Endothelial cell (in vitro differentiated cells): ENCODE measurements at regions not wholly inside any gene's neighbourhood (a gene's known extent, or its start where the extent isn't known, plus 50 kb on each side); places are given as distances from the start of the nearest gene placed in this dataset.
A peak's percentile ranks its signal among the peaks of the same experiment; 100 is the strongest.

Experiments
- DNase-seq: peaks from one replicate; pipeline ENCODE4 v3.0.0; 2021; ENCODE audit warnings: low spot score
- H3K27ac Mint-ChIP-seq: one replicate; pipeline ENCODE4 v1.8.0; 2021; ENCODE audit warnings: mixed read lengths, inconsistent platforms; ENCODE audit not compliant: unreplicated experiment
- H3K27me3 Mint-ChIP-seq: one replicate; pipeline ENCODE4 v1.8.0; 2021; ENCODE audit warnings: mild to moderate bottlenecking, moderate library complexity, mixed read lengths, inconsistent platforms; ENCODE audit not compliant: unreplicated experiment
- H3K36me3 Mint-ChIP-seq: one replicate; pipeline ENCODE4 v1.8.0; 2021; ENCODE audit warnings: mild to moderate bottlenecking, low read depth, mixed read lengths, inconsistent platforms; ENCODE audit not compliant: unreplicated experiment
- H3K4me1 Mint-ChIP-seq: one replicate; pipeline ENCODE4 v1.8.0; 2021; ENCODE audit warnings: mild to moderate bottlenecking, mixed read lengths, inconsistent platforms; ENCODE audit not compliant: unreplicated experiment
- H3K4me3 Mint-ChIP-seq: one replicate; pipeline ENCODE4 v1.8.0; 2021; ENCODE audit warnings: mild to moderate bottlenecking, mixed read lengths, inconsistent platforms; ENCODE audit not compliant: unreplicated experiment
- H3K9me3 Mint-ChIP-seq: one replicate; pipeline ENCODE4 v1.8.0; 2021; ENCODE audit warnings: mixed read lengths, inconsistent platforms; ENCODE audit not compliant: unreplicated experiment
- TF ChIP-seq, protein P1 (sequence below): fragments of 200-600 bp; sonication (generic); IDR thresholded peaks from one replicate; pipeline ENCODE4 v1.5.0; 2021; ENCODE audit warnings: antibody characterized with exemption; ENCODE audit not compliant: unreplicated experiment

- Mint-ChIP-seq H3K9me3 (no peaks in the 10 kb centered on the region), H3K4me1 (no peaks in the 10 kb centered on the region), H3K27ac (no peak overlapping the region), H3K27me3 (no peaks in the 10 kb centered on the region), H3K36me3 (no peaks in the 10 kb centered on the region), H3K4me3 (no peak overlapping the region)
- no peak for DNase-seq
- TF ChIP-seq, protein P1, sequence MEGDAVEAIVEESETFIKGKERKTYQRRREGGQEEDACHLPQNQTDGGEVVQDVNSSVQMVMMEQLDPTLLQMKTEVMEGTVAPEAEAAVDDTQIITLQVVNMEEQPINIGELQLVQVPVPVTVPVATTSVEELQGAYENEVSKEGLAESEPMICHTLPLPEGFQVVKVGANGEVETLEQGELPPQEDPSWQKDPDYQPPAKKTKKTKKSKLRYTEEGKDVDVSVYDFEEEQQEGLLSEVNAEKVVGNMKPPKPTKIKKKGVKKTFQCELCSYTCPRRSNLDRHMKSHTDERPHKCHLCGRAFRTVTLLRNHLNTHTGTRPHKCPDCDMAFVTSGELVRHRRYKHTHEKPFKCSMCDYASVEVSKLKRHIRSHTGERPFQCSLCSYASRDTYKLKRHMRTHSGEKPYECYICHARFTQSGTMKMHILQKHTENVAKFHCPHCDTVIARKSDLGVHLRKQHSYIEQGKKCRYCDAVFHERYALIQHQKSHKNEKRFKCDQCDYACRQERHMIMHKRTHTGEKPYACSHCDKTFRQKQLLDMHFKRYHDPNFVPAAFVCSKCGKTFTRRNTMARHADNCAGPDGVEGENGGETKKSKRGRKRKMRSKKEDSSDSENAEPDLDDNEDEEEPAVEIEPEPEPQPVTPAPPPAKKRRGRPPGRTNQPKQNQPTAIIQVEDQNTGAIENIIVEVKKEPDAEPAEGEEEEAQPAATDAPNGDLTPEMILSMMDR = no peak
Observed at GRCh38 chr4:134145369-134145768, 56.2 kb downstream of the PABPC4L start.

DNA sequence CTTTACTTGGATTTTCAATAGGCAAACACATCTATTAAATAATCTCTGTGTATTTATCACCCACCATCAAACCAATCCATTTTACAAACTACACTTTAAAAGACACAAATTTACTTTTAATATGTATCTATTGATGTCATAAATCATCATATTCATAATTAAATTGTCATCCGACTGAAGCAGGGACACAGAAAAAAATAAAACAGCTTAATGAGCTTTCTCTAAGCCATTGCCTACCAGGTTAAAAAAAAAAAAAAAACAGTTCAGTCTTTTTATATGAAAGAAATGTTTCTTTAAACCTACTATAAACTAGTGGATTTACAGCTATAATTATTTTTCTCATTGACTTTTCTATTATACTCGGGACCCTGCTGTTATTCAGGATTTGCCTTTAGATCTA, 57.3 kb downstream of the PABPC4L start:
- H3K27me3 Mint-ChIP-seq = no peaks in the 10 kb centered on the region
- H3K4me3 Mint-ChIP-seq = no peak overlapping the region
- DNase-seq = no peak
- H3K36me3 Mint-ChIP-seq = no peaks in the 10 kb centered on the region
- H3K9me3 Mint-ChIP-seq = no peaks in the 10 kb centered on the region
- TF ChIP-seq, protein P1 = no peak
- no peaks in the 10 kb centered on the region for H3K4me1 Mint-ChIP-seq
- H3K27ac Mint-ChIP-seq = no peak overlapping the region

DNA sequence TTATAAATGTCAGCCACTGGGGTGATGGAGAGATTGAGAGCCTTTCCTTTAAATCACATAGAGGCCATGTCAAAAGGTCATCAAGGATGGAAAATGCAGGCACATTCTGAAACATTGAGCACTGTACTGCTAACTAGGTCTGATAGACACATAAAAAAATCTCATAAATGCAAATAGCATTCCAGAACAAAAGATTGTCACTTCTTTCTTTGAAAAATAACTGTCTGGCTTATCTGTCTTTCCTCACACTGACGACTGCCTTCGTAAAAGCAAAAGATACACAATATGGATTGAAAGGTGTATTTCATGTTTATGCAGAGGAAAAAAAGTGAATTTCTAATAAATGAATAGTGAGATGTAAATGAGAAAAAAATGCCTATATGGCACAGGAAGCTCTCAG, 59.9 kb downstream of the PABPC4L start:
- Mint-ChIP-seq H3K27ac (no peak overlapping the region), H3K27me3 (no peaks in the 10 kb centered on the region), H3K4me1 (peaks cover 2% of the 10 kb centered on the region), H3K36me3 (no peaks in the 10 kb centered on the region), H3K9me3 (no peaks in the 10 kb centered on the region), H3K4me3 (no peak overlapping the region)
- TF ChIP-seq, protein P1 = no peak
- no peak for DNase-seq

GRCh38 chr4:134139188-134139587, 62.4 kb downstream of the PABPC4L start:
- Mint-ChIP-seq H3K4me3 (no peak overlapping the region), H3K36me3 (no peaks in the 10 kb centered on the region), H3K4me1 (peaks cover 2% of the 10 kb centered on the region), H3K9me3 (no peaks in the 10 kb centered on the region), H3K27me3 (no peaks in the 10 kb centered on the region), H3K27ac (no peak overlapping the region)
- TF ChIP-seq, protein P1 = no peak
- DNase-seq = no peak

GRCh38 chr4:134132086-134132783, 69.4 kb downstream of the PABPC4L start:
- TF ChIP-seq, protein P1 = peak; percentile 29
- no peak for DNase-seq
- no peaks in the 10 kb centered on the region for H3K9me3 Mint-ChIP-seq
- H3K4me1 Mint-ChIP-seq = peaks cover 2% of the 10 kb centered on the region
- H3K27me3 Mint-ChIP-seq = no peaks in the 10 kb centered on the region
- no peaks in the 10 kb centered on the region for H3K36me3 Mint-ChIP-seq
- H3K27ac Mint-ChIP-seq = no peak overlapping the region
- no peak overlapping the region for H3K4me3 Mint-ChIP-seq
